PC-3 (cell line): ENCODE measurements at regions not wholly inside any gene's neighbourhood (a gene's known extent, or its start where the extent isn't known, plus 50 kb on each side); places are given as distances from the start of the nearest gene placed in this dataset.

Source experiments
- ATAC-seq: fragments of 200-7000 bp; cut with Tn5 transposase; 2 replicates; pipeline ENCODE4 v1.9.1; 2020; ENCODE audit warnings: mild to moderate bottlenecking, moderate library complexity
- BruUV-seq: library from RNA; stranded (reverse); fragments of 400-500 nt; replicated peaks from 2 replicates; lab custom pipeline; 2021; lab: Mats Ljungman, UMichigan
- CTCF ChIA-PET: fragments of 300-600 bp; sonication (Branson Sonifier 250); formaldehyde crosslinking; loops from one replicate; lab custom pipeline; 2022; ENCODE audit warnings: antibody characterized with exemption; lab: Charles Lee
- POLR2A ChIA-PET: fragments of 300-600 bp; sonication (Branson Sonifier 250); formaldehyde crosslinking; loops from one replicate; lab custom pipeline; 2022; ENCODE audit warnings: antibody characterized with exemption; ENCODE audit not compliant: unreplicated experiment; lab: Charles Lee
- DNase-seq: peaks from one replicate; pipeline ENCODE4 v3.0.0-alpha.2; 2015
- H2AFZ ChIP-seq: fragments of 300-600 bp; sonication (generic); 2 replicates; pipeline ENCODE4 v1.6.0; 2016; ENCODE audit warnings: antibody characterized with exemption, low read length
- H3F3A ChIP-seq: fragments of 300-600 bp; sonication (generic); one replicate; pipeline ENCODE4 v1.6.0; 2017; ENCODE audit warnings: antibody characterized with exemption, low read length, control low read depth, mild to moderate bottlenecking; ENCODE audit not compliant: unreplicated experiment
- H3K27ac ChIP-seq: fragments of 300-600 bp; sonication (generic); 2 replicates; pipeline ENCODE4 v1.5.1; 2016; ENCODE audit warnings: mild to moderate bottlenecking, low read length
- H3K27me3 ChIP-seq: fragments of 300-600 bp; sonication (generic); 2 replicates; pipeline ENCODE4 v1.6.1; 2016; ENCODE audit warnings: low read length, mixed read lengths
- H3K36me3 ChIP-seq: fragments of 300-600 bp; sonication (generic); 2 replicates; pipeline ENCODE4 v1.6.1; 2016; ENCODE audit warnings: low read depth, mixed run types, low read length, mixed read lengths
- H3K4me1 ChIP-seq: fragments of 300-600 bp; sonication (generic); 2 replicates; pipeline ENCODE4 v1.5.1; 2016; ENCODE audit warnings: low read length; ENCODE audit not compliant: insufficient read depth
- H3K4me2 ChIP-seq: fragments of 300-600 bp; sonication (generic); 2 replicates; pipeline ENCODE4 v1.6.0; 2016; ENCODE audit warnings: low read length
- H3K4me3 ChIP-seq: fragments of 300-600 bp; sonication (generic); 2 replicates; pipeline ENCODE4 v1.5.1; 2016; ENCODE audit warnings: mild to moderate bottlenecking, low read length, mixed read lengths
- H3K79me2 ChIP-seq: fragments of 300-600 bp; sonication (generic); 2 replicates; pipeline ENCODE4 v1.6.1; 2017; ENCODE audit warnings: low read length, mixed read lengths
- H3K9ac ChIP-seq: fragments of 300-600 bp; sonication (generic); 2 replicates; pipeline ENCODE4 v1.6.0; 2016; ENCODE audit warnings: mild to moderate bottlenecking, low read length
- H3K9me2 ChIP-seq: fragments of 300-600 bp; sonication (generic); replicated peaks from 2 replicates; pipeline ENCODE4 v1.6.1; 2016; ENCODE audit warnings: mixed run types, low read length, mixed read lengths
- H3K9me3 ChIP-seq: fragments of 300-600 bp; sonication (generic); 2 replicates; pipeline ENCODE4 v1.6.1; 2016; ENCODE audit warnings: low read length, mixed read lengths
- H4K20me1 ChIP-seq: fragments of 300-600 bp; sonication (generic); 2 replicates; pipeline ENCODE4 v1.6.1; 2016; ENCODE audit warnings: low read length, mixed read lengths
- CTCF ChIP-seq: fragments of 300-600 bp; sonication (generic); conservative IDR thresholded peaks from 2 replicates; pipeline ENCODE4 v1.5.1; 2017; ENCODE audit warnings: antibody characterized with exemption, low read depth, mild to moderate bottlenecking, low read length
- EZH2 ChIP-seq: fragments of 300-600 bp; sonication (generic); IDR thresholded peaks from one replicate; pipeline ENCODE4 v1.6.1; 2017; ENCODE audit warnings: antibody characterized with exemption, mild to moderate bottlenecking, low read length; ENCODE audit not compliant: unreplicated experiment
- EZH2phosphoT487 ChIP-seq: fragments of 300-600 bp; sonication (generic); IDR thresholded peaks from 2 replicates; pipeline ENCODE4 v1.6.1; 2018; ENCODE audit warnings: mild to moderate bottlenecking, antibody characterized with exemption, low read length, borderline replicate concordance
- intact Hi-C: fragments of 100-400 bp; cut with micrococcal nuclease; formaldehyde crosslinking; loops from 2 replicates; pipeline ENCODE4 v1.9.0; 2023

- no peaks in the 10 kb centered on the region for H4K20me1 ChIP-seq
- no peak overlapping the region for H3K27ac ChIP-seq
- intact Hi-C loops = loop anchor here (5.0 kb wide), 2 partner anchors 63 to 133 kb away; no protein-coding TSS in a partner anchor
- POLR2A ChIA-PET = no interaction called here
- no peaks in the 10 kb centered on the region for H3K36me3 ChIP-seq
- no TSS peak for BruUV-seq
- DNase-seq (no peak), ATAC-seq (no peak)
- no peaks in the 10 kb centered on the region for H3K4me1 ChIP-seq
- H2AFZ ChIP-seq = no peak overlapping the region
- H3K9me3 ChIP-seq = no peaks in the 10 kb centered on the region
- no peaks in the 10 kb centered on the region for H3K27me3 ChIP-seq
- no peak overlapping the region for H3K4me2 ChIP-seq
- H3K4me3 ChIP-seq = no peak overlapping the region
- CTCF ChIA-PET = interaction anchor here (1.1 kb wide), 1 partner anchor 131 kb away, joined by 3 read pairs; no protein-coding TSS in a partner anchor
- no peaks in the 10 kb centered on the region for H3F3A ChIP-seq
- H3K9me2 ChIP-seq = no peaks in the 10 kb centered on the region
- H3K9ac ChIP-seq = no peak overlapping the region
- TF ChIP-seq EZH2phosphoT487 (no peak), CTCF (no peak), EZH2 (no peak)
- no peaks in the 10 kb centered on the region for H3K79me2 ChIP-seq
Observed at GRCh38 chr3:81354119-81354518, 407.3 kb downstream of the GBE1 start.

- Histone ChIP-seq H3K4me1 (no peaks in the 10 kb centered on the region), H3K9me2 (no peaks in the 10 kb centered on the region), H3K9me3 (no peaks in the 10 kb centered on the region), H3K27me3 (no peaks in the 10 kb centered on the region), H4K20me1 (no peaks in the 10 kb centered on the region), H3K36me3 (no peaks in the 10 kb centered on the region), H3K4me3 (no peak overlapping the region), H3K79me2 (no peaks in the 10 kb centered on the region), H3K9ac (no peak overlapping the region), H3K27ac (no peak overlapping the region), H2AFZ (no peak overlapping the region), H3F3A (no peaks in the 10 kb centered on the region), H3K4me2 (no peak overlapping the region)
- ATAC-seq = peak; percentile 72
- DNase-seq = peak; percentile 69
- intact Hi-C loops = loop anchor here (5.0 kb wide), 2 partner anchors 64 to 134 kb away; no protein-coding TSS in a partner anchor
- no TSS peak for BruUV-seq
- ChIA-PET POLR2A (interaction anchor here (0.9 kb wide), 1 partner anchor 9 kb away, joined by 3 read pairs; no protein-coding TSS in a partner anchor), CTCF (interaction anchor here (0.6 to 1.2 kb wide), 3 partner anchors 66 to 481 kb away, joined by 3 to 7 read pairs (median 3); no protein-coding TSS in a partner anchor)
- TF ChIP-seq EZH2phosphoT487 (no peak), CTCF (peak; percentile 58), EZH2 (no peak)
Observed at GRCh38 chr3:81352867-81353266, 408.6 kb downstream of the GBE1 start.

GRCh38 chr3:81349816-81350340 is 411.6 kb downstream of the GBE1 start:
- Histone ChIP-seq H3K36me3 (no peaks in the 10 kb centered on the region), H3K4me2 (no peak overlapping the region), H3K4me1 (no peaks in the 10 kb centered on the region), H3K9me3 (no peaks in the 10 kb centered on the region), H3K27me3 (no peaks in the 10 kb centered on the region), H3K4me3 (no peak overlapping the region), H4K20me1 (no peaks in the 10 kb centered on the region), H3K27ac (no peak overlapping the region), H3F3A (no peaks in the 10 kb centered on the region), H2AFZ (no peak overlapping the region), H3K79me2 (no peaks in the 10 kb centered on the region), H3K9ac (no peak overlapping the region), H3K9me2 (no peaks in the 10 kb centered on the region)
- ChIA-PET POLR2A (no interaction called here), CTCF (no interaction called here)
- no peak for ATAC-seq
- DNase-seq = no peak
- TF ChIP-seq CTCF (no peak), EZH2phosphoT487 (no peak)
- intact Hi-C loops = loop anchor here (5.0 kb wide), 2 partner anchors 67 to 137 kb away; no protein-coding TSS in a partner anchor
- no TSS peak for BruUV-seq
